Anterior cingulate cortex (tissue), 58 donors: ENCODE measurements at regions not wholly inside any gene's neighbourhood (a gene's known extent, or its start where the extent isn't known, plus 50 kb on each side); places are given as distances from the start of the nearest gene placed in this dataset.

ENCODE experiments used
- DNase-seq, 58 donors: peaks; one replicate each; lab custom pipeline; 2025; lab: John Stamatoyannopoulos, UW

DNA sequence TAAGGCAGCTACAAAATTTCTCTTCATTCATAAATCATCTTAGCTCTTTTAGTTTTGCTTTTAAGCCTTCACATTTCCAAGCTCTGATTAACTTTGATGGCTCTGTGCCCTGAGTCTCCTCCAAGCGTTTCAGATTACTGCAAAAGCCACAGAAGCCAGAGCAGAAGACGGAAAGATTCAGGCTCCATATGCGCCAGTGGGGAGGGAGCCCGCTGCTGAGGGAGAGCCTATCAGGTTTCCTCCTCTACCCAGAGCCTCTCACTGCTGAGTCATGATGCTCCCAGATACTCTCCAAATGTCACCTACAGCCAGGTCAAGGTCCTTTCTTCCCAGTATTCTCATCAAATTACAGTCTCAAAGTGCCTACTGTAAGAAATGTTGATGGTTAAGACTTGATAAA is 193.6 kb downstream of the RAP2A start:
- peak in 29 of 58 donors; percentile 2 to 68 (median 23) for DNase-seq

DNA sequence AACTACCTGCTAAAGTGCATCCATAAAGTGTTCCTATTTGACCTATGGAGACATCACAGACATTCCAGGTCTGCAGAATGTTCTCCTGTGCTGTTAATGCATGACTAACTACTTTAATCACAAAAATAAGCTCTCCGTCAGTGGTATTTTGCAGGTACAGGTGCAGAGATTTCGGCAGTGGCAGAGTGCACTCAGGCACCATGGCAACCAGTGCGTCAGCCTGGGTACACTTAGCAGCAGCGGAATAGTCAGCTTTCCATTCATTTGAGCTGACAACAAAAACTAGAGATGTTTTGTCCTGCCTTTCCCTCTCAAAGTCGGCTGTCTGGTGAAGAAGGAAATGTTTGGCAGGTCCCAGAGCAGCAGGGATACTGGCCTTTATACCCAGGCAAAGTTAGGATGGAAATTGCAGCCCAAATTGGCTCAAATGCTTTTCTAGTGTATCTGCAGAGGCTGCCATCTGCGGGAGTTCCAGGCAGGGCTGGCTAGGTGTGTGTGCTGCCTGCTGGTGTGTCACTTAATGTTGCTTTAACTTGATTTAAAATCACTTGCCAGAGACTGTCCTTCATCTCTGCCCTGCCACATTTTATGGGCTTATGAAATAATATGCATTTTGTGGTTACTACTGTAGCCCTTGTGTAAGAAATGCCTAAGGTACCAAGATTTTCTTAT is 195.8 kb downstream of the RAP2A start:
- DNase-seq, result peak in 22 of 58 donors; percentile 2 to 65 (median 32)

DNA sequence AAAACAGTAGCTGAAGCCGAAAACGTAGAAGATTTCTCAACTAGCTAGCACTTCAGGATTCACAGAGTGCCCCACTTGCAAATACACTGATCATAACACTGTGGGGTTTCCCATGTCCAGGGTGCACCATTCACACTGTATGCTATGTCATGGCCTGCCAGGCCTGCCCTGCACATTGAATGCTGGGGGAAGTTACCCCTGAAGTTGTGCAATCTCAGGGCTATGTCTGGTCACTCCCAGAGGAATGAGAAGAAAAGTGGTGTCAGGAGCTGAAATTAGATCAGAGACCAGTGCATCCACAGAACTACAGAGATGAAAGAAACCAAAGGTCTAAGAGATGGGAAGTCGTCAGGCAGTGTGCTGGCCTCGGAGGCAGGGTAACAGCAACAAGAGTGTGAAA is 196.8 kb downstream of the RAP2A start:
- no peak for DNase-seq

DNA sequence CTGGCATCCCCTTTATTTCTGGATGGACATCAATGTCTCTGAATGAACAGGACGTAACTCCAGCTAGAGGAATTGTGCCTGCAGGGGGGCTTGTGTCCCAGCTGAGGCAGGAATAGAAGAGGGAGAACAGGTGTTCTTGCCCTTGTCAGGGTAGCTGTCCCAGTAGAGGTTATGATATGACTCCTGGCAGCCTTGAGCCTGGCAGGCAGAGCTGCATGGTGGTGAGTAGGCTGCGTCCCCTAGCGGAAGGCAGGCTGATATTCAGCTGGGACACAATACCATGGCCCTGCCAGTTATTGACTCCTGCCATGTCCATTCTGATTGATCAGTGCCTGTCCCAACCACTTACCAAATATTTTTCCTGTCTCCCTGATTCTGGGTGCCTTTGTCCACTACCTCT is 197.2 kb downstream of the RAP2A start:
- DNase-seq, result no peak

DNA sequence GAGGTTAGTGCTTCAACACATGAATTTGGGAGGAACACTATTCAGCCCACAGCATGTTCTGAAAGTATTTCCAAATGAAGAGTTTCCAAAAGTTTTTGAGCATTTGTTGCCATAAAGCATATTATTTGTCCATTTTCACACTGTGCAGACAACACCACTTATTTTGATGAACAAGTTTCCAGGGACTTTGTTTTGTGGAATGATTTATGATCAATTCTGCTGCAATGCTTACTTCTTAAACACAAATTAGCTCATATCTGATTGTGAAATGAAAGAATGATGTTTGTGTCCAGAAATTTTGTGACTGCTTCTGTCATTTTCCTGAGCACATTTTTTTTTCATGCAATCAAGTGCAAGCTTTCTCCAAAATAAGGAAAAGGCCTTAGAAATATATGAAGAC is 205.3 kb downstream of the RAP2A start:
- DNase-seq, result no peak

DNA sequence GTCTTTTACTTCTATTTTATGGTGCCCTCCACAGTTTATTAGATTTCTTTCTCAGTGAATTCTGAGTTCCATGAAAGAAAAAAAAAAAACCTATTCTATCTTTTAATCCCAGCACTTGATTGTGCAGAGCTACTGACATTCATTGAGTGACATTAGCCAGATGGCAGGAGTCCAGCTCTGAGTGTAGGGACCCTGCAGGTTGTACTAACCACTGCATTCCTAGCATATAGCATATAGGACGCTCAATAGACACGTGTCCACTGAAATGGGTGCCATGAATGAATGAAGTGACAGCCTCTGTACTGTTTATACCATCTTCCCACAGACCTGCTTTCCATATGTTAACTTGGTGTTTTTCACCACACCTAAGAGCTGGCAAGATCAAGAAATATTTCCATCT is 206.3 kb downstream of the RAP2A start:
- no peak for DNase-seq

DNA sequence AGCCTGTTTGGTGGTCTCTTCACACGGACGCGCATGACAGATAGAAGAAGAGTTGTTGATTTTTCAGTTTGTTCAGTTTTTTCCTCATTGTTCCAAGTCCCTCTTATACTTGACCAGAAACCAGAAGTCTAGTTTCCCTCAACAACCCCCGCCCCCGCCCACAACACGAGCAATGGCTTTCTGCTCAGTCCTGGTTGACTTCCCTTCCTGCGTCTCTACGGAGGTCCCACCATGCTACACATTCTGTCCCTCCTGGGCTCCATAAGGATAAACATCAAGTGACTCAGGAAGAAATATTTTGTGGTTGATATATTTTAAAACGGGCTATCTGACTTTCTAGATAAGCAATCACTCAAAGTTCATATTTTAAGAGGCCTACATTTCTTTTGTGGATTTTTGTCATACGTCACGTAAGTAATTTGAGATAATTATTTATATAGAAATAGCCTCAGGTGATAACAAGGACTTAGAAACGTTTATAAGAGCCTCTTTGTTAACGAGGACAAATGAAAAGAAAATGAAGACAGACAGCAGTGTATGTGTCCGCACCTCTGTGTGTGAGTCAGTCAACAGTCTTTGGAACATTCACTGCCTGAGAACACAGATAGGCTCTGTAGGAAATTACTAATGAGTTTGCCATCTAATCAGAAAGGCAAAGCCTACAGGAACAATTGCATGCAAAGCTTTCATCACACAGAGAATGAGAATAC is 214.4 kb downstream of the RAP2A start:
- DNase-seq, result no peak

DNA sequence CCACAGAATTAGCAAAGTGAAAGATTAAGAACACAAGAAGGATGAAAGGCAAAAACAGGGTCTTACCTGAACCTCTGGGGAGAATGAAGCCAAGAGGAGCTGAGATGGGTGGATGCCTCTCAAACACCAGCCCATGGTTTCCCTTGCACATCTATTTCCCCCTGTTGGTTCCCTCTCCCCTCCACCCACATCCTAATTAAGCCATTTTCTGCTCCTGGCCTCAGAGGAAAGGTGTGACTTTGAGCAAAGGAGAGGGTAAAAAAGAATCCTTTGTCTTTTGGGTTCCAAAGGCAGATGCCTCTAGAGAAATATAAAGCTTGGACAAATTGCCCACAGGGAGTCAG is 214.9 kb downstream of the RAP2A start:
- no peak for DNase-seq

DNA sequence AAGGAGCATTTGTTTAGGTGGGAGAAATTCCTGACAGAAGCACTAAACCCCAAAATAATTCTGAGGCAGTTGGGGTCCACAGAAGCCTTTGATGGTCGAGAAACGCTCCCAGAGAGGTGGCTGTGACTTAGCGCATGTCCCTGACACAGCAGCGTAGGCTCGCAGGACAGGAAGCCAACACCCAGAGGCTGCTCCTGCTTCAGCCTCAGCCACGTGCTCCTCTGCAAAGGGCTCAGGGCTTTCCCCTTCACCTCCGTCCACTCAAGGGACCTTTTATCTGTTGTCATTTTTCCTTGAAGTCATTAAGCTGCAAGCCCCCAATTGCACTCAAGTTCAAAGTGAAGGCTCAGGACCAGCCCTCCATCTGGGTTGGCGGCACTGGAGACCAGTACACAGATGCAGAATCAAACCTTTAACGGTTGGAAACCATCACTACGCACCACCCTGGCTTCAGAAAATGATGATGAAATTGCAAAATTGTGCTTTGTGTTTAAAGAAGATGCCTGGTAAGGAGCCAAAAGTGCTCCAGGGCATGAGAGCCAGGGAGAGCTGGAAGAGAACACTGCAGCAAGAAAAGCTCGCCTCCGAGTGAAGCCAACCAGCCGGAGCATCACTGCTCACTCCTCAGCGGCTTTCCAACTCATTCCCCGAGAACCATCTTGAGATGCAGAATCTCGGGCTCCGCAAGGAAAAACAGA is 219.6 kb downstream of the RAP2A start:
- DNase-seq, result no peak

DNA sequence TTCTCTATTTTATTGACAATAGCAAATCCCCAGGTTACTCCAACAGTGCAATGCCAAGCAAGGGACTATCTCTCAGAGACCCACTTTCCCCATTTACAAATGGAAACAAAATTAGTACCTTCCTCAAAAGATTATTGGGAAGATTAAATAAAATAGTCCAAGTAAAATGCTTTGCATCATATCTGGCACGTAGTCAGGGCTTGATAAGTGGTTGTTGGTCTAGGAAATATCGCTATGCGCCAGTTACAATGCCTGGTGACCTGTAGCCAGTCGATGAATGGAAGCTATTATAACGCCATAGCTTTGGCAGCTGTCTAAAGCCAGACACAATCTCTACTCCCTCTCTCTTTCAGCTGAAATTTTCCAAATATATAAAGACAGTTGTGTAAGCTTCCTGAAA is 220.3 kb downstream of the RAP2A start:
- no peak for DNase-seq

DNA sequence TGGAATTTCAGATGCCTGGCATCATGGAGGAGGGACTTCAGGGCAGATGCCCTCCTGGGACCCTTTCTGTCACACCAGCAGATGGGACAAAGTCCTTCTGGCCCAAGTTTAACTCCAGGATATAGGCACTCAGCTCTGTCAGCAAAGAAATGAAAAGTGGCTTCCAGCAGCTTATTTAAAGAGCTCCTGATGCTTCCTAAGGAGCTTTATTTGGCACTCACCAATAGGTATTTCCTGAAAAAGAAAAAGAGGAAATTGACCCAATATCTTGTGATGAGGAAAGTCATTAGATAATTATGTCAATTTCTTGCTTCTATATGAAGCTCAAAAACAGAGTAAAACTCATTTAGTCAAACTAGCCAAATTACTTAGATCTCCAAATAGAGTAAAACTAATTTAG is 224.6 kb downstream of the RAP2A start:
- DNase-seq, result no peak

DNA sequence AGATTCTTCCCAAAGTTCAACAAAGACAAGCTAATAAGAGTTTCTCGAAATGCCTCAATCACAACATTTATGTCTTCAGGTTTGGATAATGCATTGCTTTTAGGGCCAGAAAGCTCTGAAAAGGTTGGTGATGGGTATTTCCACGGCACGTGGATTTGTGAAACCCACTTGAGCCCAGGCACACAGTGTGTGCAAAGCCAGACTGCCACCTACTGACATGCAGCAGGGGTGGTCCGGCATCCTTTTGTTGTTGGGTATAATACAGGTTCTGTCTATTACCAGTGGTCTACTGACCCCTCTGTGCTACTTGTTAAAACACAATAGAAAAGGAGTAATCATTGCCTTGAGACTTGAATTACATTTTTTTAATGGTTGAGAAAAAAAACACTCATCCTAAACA is 225.6 kb downstream of the RAP2A start:
- DNase-seq, result peak in 25 of 58 donors; percentile 1 to 38 (median 6)

DNA sequence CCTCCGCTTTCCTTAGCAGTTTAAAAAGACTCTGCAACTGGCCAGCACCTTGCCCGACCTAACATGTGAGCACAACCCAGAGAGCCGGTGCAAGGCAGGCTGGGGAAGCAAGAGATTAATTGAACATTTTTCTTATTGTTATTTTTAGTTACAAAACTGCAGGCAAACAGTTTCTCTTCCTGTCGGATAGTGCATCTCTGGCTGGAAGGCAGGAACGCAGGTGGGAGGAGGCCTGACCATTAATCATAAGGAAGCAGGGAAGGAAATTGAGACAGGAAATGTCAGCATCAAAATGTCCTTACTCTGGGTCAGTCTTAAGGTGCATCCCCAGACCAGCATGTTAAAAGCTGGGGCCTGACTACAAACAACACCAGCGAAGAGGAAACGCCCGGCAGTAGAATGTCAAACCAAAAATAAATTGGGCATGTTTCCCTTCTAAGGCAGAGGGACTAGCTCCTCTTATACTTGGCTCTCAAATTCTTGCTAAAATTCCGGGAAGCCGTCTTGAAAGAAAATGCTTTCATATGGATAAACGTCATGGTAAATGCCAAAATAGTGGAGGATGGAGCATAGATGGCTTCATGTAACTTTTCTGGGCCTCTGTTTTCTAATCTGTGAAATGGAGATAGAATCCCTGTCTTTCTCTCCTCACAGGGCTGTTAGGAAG is 226.8 kb downstream of the RAP2A start:
- no peak for DNase-seq

DNA sequence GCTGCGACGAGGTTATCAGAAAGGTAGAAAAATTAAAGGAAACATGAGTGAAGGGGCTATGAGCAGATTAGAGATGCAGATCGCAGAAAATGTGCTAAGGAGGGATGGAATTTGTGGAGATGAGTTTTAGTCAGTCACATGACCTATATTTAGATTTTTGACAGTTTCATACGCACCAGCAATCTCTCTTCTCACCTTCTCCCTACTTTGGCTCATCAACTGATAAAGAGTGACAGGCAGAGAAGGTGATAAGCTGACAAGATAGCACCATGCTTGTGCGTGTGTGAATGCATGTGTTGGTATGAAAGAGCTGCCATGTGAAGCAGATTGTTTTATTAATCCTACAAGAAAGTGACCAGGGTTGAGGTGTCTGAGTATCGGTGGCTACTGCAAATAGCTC is 252.6 kb downstream of the RAP2A start:
- no peak for DNase-seq

DNA sequence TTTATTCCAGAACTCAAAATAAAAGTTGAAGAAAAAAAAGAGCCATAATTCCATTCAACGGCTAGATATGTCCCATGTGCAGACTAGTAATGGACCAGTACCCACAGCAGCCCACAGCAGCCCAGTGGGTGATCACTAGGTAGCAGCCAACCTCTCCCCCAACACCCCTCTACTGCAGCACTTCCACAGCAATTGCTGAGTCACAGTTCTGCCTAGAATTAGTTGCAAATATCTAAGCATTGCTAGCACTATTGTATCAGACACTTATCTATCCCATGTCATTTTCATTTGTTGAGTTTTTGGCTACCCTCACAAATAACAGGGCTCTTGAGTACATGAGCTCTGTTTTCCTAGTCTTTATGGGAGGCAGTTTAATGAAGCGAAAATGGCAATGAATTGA is 258.7 kb downstream of the RAP2A start:
- DNase-seq, result no peak

DNA sequence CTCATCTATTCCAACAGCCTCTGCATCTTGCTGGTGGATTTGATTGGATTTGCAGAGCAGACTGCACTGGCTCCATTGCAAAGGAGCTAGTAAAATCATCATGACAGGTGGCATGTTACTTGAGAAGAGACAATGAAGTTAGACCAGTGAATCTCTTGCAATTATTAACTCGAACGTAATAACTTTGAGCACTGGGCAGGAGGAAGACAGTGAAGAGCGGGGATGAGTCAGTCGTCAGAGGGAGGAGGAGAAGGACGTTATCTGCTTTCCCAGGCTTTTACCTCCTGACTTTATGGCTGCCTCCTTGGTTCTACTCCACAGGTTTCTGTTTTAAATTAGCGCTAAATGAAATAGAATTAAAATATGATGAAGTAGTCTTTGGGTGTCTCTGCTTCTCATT is 257.8 kb upstream of the IPO5 start:
- DNase-seq, result no peak

DNA sequence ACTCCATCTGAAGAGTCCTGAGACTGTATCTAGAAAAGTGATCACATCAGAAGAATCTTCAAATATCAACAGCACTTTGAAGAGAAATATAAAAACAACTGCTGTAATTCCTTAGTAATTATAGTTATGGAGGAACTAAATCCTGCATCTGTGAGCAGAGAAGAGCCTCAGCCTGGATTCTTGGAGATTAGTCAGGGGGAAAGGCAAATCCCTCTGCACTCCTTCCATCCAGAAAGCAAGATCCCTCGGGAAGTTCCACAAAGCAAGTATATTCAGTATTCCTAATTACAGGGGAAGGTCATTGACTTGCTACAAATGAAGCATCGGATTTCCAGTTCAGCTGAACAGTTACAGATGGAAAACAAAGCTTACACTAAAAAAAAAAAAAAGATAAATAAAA is 256.6 kb upstream of the IPO5 start:
- no peak for DNase-seq

DNA sequence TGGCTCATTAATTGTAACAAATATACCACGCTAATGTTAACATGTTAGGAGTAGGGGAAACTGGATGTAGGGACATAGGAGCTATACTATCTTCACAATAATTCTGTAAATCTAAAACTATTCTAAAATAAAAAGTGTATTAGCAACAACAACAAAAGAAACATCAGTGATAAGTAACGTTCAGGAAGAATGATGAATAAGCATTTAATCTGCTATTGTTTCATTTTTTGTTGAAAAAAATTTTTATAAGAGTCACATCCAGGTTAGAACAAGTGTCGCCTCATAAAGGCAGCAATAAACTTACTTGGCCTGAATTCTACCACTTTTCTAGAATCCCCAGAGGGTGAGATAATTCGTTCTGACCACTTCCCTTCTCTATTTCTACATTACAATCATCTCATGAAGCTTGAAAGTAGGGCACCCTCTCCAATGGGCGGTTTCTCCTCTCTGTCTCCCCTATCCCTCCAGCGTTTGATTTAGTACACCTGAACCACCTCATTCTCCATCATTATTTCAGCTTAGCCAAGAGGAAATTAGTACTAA is 253.1 kb upstream of the IPO5 start:
- no peak for DNase-seq

DNA sequence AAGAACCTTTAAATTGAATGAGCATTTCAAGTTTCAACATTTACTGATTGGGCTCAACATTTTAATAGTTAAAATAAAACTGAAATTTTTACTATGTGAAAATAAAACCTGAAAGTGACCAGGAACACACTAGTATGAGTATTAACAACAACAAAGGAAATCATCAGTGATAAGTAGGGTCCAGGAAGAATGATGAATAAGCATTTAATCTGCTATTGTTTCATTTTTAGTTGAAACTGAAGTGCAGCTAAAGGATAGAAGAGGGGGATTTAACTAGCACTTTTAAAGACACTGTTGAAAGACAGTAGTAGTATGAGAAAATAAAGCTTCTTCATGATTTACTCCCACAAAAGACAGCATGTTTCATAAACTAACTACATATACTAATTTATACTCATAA is 250.9 kb upstream of the IPO5 start:
- no peak for DNase-seq

DNA sequence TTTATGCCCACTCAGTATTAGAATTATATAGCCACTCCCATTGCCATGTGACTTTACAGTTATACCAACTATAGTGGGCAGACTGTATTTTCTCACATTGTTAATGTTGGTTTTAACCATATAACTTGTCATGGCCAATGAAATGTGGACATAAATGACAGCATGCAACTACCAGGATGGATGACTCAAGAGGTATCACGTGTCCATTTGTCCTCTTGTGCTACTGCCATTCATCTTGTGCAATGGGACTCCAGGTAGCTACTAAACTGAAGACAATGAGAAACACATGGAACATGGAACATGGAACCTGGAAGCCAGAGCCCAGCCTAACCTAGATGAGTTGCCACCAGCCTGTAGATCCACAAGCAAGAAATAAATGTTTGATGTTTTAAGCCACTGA is 242.7 kb upstream of the IPO5 start:
- no peak for DNase-seq

DNA sequence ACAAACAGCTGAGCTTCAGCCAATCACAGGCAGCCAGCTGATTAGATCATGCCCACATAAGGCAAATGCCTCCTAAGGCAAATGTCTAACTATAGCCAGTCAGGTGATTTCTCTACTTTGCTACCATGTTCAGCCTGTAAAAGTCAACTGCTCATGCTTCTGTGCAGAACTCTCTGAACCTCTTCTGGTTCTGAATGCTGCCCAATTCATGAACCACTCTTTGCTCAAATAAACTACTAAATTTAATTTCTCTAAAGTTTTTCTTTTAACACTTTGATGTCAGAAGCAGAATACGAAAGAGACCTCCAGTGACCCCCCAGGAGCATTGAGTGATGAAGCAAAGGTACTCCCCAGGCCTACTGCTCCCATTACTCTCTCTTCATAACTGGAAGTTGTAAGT is 240.7 kb upstream of the IPO5 start:
- DNase-seq, result no peak
